Neural progenitor cell (in vitro differentiated cells): ENCODE measurements at regions not wholly inside any gene's neighbourhood (a gene's known extent, or its start where the extent isn't known, plus 50 kb on each side); places are given as distances from the start of the nearest gene placed in this dataset.

Experiments
- DNase-seq: peaks from one replicate; pipeline ENCODE4 v3.0.0-alpha.2; 2016; ENCODE audit warnings: low spot score
- H2AFZ ChIP-seq: fragments of 200-600 bp; sonication (generic); replicated peaks from 2 replicates; pipeline ENCODE4 v1.6.1; 2016; ENCODE audit warnings: antibody characterized with exemption
- H3F3A ChIP-seq: fragments of 200-600 bp; sonication (generic); 2 replicates; pipeline ENCODE4 v1.6.1; 2016; ENCODE audit warnings: antibody characterized with exemption, low read depth
- H3K27ac ChIP-seq: fragments of 200-600 bp; sonication (generic); 2 replicates; pipeline ENCODE4 v1.5.1; 2016; ENCODE audit warnings: mild to moderate bottlenecking
- H3K27me3 ChIP-seq: fragments of 200-600 bp; sonication (generic); 2 replicates; pipeline ENCODE4 v1.6.1; 2016; ENCODE audit warnings: mild to moderate bottlenecking, moderate library complexity
- H3K36me3 ChIP-seq: fragments of 200-600 bp; sonication (generic); 2 replicates; pipeline ENCODE4 v1.5.1; 2016
- H3K4me1 ChIP-seq: fragments of 200-600 bp; sonication (generic); 2 replicates; pipeline ENCODE4 v1.6.1; 2016; ENCODE audit warnings: mixed run types
- H3K4me2 ChIP-seq: fragments of 200-600 bp; sonication (generic); 2 replicates; pipeline ENCODE4 v1.6.1; 2016
- H3K4me3 ChIP-seq: fragments of 200-600 bp; sonication (generic); 2 replicates; pipeline ENCODE4 v1.5.1; 2016
- H3K79me2 ChIP-seq: fragments of 200-600 bp; sonication (generic); 2 replicates; pipeline ENCODE4 v1.6.1; 2016; ENCODE audit warnings: low read depth
- H3K9ac ChIP-seq: fragments of 200-600 bp; sonication (generic); 2 replicates; pipeline ENCODE4 v1.6.1; 2016
- H3K9me3 ChIP-seq: fragments of 200-600 bp; sonication (generic); 2 replicates; pipeline ENCODE4 v1.5.1; 2016; ENCODE audit warnings: low read depth
- H4K20me1 ChIP-seq: fragments of 200-600 bp; sonication (generic); 2 replicates; pipeline ENCODE4 v1.6.1; 2016; ENCODE audit warnings: low read depth
- H3K27ac Mint-ChIP-seq: 3 replicates; pipeline ENCODE4 v1.8.0; 2021; ENCODE audit warnings: mixed read lengths
- H3K27me3 Mint-ChIP-seq: 2 replicates; pipeline ENCODE4 v1.8.0; 2022; ENCODE audit warnings: low read depth, mild to moderate bottlenecking, inconsistent platforms, moderate library complexity, mixed read lengths; ENCODE audit not compliant: insufficient read depth
- H3K36me3 Mint-ChIP-seq: 3 replicates; pipeline ENCODE4 v1.8.0; 2021; ENCODE audit warnings: mixed read lengths
- H3K4me1 Mint-ChIP-seq: 3 replicates; pipeline ENCODE4 v1.8.0; 2021; ENCODE audit warnings: mixed read lengths
- H3K4me3 Mint-ChIP-seq: 3 replicates; pipeline ENCODE4 v1.8.0; 2021; ENCODE audit warnings: mild to moderate bottlenecking, moderate library complexity, mixed read lengths
- H3K9me3 Mint-ChIP-seq: 3 replicates; pipeline ENCODE4 v1.8.0; 2020; ENCODE audit warnings: mixed read lengths
- CTCF ChIP-seq: fragments of 200-600 bp; sonication (generic); IDR thresholded peaks from 2 replicates; pipeline ENCODE4 v1.5.1; 2017; ENCODE audit warnings: antibody characterized with exemption, mild to moderate bottlenecking
- EZH2 ChIP-seq: fragments of 200-600 bp; sonication (generic); IDR thresholded peaks from 2 replicates; pipeline ENCODE4 v1.6.1; 2017; ENCODE audit warnings: antibody characterized with exemption, mild to moderate bottlenecking, moderate library complexity
- EZH2phosphoT487 ChIP-seq: fragments of 200-600 bp; sonication (generic); IDR thresholded peaks from 2 replicates; pipeline ENCODE4 v1.6.1; 2017; ENCODE audit warnings: antibody characterized with exemption

- Mint-ChIP-seq H3K27me3 (no peaks in the 10 kb centered on the region), H3K9me3 (peaks cover 2% of the 10 kb centered on the region), H3K36me3 (no peaks in the 10 kb centered on the region), H3K4me3 (no peak overlapping the region), H3K27ac (no peak overlapping the region), H3K4me1 (no peaks in the 10 kb centered on the region)
- peak overlapping the region; percentile 19 for H2AFZ ChIP-seq
- H3K9me3 ChIP-seq: no peaks in the 10 kb centered on the region
- no peak overlapping the region for H3K27ac ChIP-seq
- no peak overlapping the region for H3K4me2 ChIP-seq
- H3K4me3 ChIP-seq: no peak overlapping the region
- DNase-seq: peak; percentile 63
- TF ChIP-seq EZH2phosphoT487 (no peak), EZH2 (no peak), CTCF (peak; percentile 88)
- no peaks in the 10 kb centered on the region for H4K20me1 ChIP-seq
- no peak overlapping the region for H3K9ac ChIP-seq
- no peaks in the 10 kb centered on the region for H3K36me3 ChIP-seq
- peaks cover 4% of the 10 kb centered on the region for H3F3A ChIP-seq
- H3K4me1 ChIP-seq: no peaks in the 10 kb centered on the region
- no peaks in the 10 kb centered on the region for H3K27me3 ChIP-seq
- no peaks in the 10 kb centered on the region for H3K79me2 ChIP-seq
Observed at GRCh38 chr10:52644373-52645186, 128.0 kb downstream of the MBL2 start.

- H3K9me3 ChIP-seq: no peaks in the 10 kb centered on the region
- no peaks in the 10 kb centered on the region for H4K20me1 ChIP-seq
- Mint-ChIP-seq H3K4me3 (no peak overlapping the region), H3K4me1 (no peaks in the 10 kb centered on the region), H3K36me3 (no peaks in the 10 kb centered on the region), H3K27ac (no peak overlapping the region), H3K9me3 (peaks cover 2% of the 10 kb centered on the region), H3K27me3 (no peaks in the 10 kb centered on the region)
- H3K9ac ChIP-seq: no peak overlapping the region
- peak overlapping the region; percentile 76 for H2AFZ ChIP-seq
- H3K27ac ChIP-seq: no peak overlapping the region
- DNase-seq: no peak
- H3K4me2 ChIP-seq: no peak overlapping the region
- no peaks in the 10 kb centered on the region for H3K36me3 ChIP-seq
- no peaks in the 10 kb centered on the region for H3K4me1 ChIP-seq
- no peaks in the 10 kb centered on the region for H3K79me2 ChIP-seq
- no peak overlapping the region for H3K4me3 ChIP-seq
- TF ChIP-seq EZH2phosphoT487 (no peak), EZH2 (no peak), CTCF (no peak)
- no peaks in the 10 kb centered on the region for H3K27me3 ChIP-seq
- peaks cover 4% of the 10 kb centered on the region for H3F3A ChIP-seq
Observed at GRCh38 chr10:52645187-52645758, 127.3 kb downstream of the MBL2 start.

GRCh38 chr10:52649511-52649910 is 123.1 kb downstream of the MBL2 start:
- Histone ChIP-seq H3F3A (peaks cover 4% of the 10 kb centered on the region), H3K79me2 (no peaks in the 10 kb centered on the region), H3K4me3 (no peak overlapping the region), H3K27me3 (no peaks in the 10 kb centered on the region), H3K36me3 (no peaks in the 10 kb centered on the region), H3K4me1 (no peaks in the 10 kb centered on the region), H3K9ac (no peak overlapping the region), H4K20me1 (no peaks in the 10 kb centered on the region), H2AFZ (peak overlapping the region; percentile 71), H3K4me2 (no peak overlapping the region), H3K9me3 (no peaks in the 10 kb centered on the region), H3K27ac (no peak overlapping the region)
- H3K9me3 Mint-ChIP-seq: no peaks in the 10 kb centered on the region
- no peaks in the 10 kb centered on the region for H3K36me3 Mint-ChIP-seq
- TF ChIP-seq EZH2phosphoT487 (no peak), CTCF (no peak), EZH2 (no peak)
- H3K27ac Mint-ChIP-seq: no peak overlapping the region
- no peaks in the 10 kb centered on the region for H3K4me1 Mint-ChIP-seq
- H3K27me3 Mint-ChIP-seq: no peaks in the 10 kb centered on the region
- DNase-seq: no peak
- no peak overlapping the region for H3K4me3 Mint-ChIP-seq
